Omental fat pad (tissue), 3 donors: ENCODE measurements at regions not wholly inside any gene's neighbourhood (a gene's known extent, or its start where the extent isn't known, plus 50 kb on each side); places are given as distances from the start of the nearest gene placed in this dataset.

Source experiments
- ATAC-seq: fragments of 150-250 bp; one replicate; pipeline ENCODE4 v1.9.1; 2016; ENCODE audit warnings: mild to moderate bottlenecking, moderate library complexity; ENCODE audit not compliant: low FRiP score
- DNase-seq: peaks from one replicate; pipeline ENCODE4 v3.0.0-alpha.2; 2019; ENCODE audit warnings: low spot score
- CTCF ChIP-seq, 3 donors: fragments of 450-650 bp; IDR thresholded peaks; one replicate each; pipeline ENCODE4 v1.5.1; 2016 to 2017; ENCODE audit warnings: antibody characterized with exemption in 3 of 3, mild to moderate bottlenecking in 3 of 3, moderate library complexity in 2 of 3

GRCh38 chr19:28522545-28522922 is 690.4 kb downstream of the UQCRFS1 start:
- DNase-seq (no peak), ATAC-seq (no peak)
- TF ChIP-seq CTCF (IDR thresholded peaks at IDR 0.05) = no peak

GRCh38 chr19:28521614-28522544 is 691.1 kb downstream of the UQCRFS1 start:
- no peak for TF ChIP-seq CTCF (IDR thresholded peaks at IDR 0.05)
- DNase-seq (no peak), ATAC-seq (no peak)

GRCh38 chr19:28520998-28521568 is 691.9 kb downstream of the UQCRFS1 start:
- ATAC-seq (no peak), DNase-seq (no peak)
- no peak for TF ChIP-seq CTCF (IDR thresholded peaks at IDR 0.05)

GRCh38 chr19:28519952-28520861 is 692.7 kb downstream of the UQCRFS1 start:
- DNase-seq (no peak), ATAC-seq (no peak)
- no peak for TF ChIP-seq CTCF (IDR thresholded peaks at IDR 0.05)

GRCh38 chr19:28519218-28519779 is 693.7 kb downstream of the UQCRFS1 start:
- TF ChIP-seq CTCF (IDR thresholded peaks at IDR 0.05) = no peak
- no peak for DNase-seq
- ATAC-seq = no peak

GRCh38 chr19:28516415-28516872 is 696.5 kb downstream of the UQCRFS1 start:
- no peak for TF ChIP-seq CTCF (IDR thresholded peaks at IDR 0.05)
- DNase-seq = no peak
- no peak for ATAC-seq
